ENCODE measurements at regions not wholly inside any gene's neighbourhood (a gene's known extent, or its start where the extent isn't known, plus 50 kb on each side); places are given as distances from the start of the nearest gene placed in this dataset.

- TF ChIP-seq CTCF (IDR thresholded peaks at IDR 0.05; ENCODE audit: low read length) (no peak), EZH2 (optimal IDR thresholded peaks at IDR 0.05; ENCODE audit: low read depth, low read length) (no peak), EZH2phosphoT487 (IDR thresholded peaks at IDR 0.05; ENCODE audit: low read length) (no peak)
Observed at GRCh38 chr5:61669531-61669930, 337.5 kb downstream of the ZSWIM6 start.
